Activated CD4-positive, alpha-beta memory T cell treated with anti-CD3 and anti-CD28 coated beads, Interleukin-2, amount 10 ng/mL, durations not matched to agents 7 days and 5 days (primary cell): ENCODE measurements at regions not wholly inside any gene's neighbourhood (a gene's known extent, or its start where the extent isn't known, plus 50 kb on each side); places are given as distances from the start of the nearest gene placed in this dataset.

Experiments
- CTCF ChIA-PET: fragments of 350-600 bp; sonication (Branson Sonifier 250); formaldehyde crosslinking; loops from one replicate; lab custom pipeline; 2021; ENCODE audit warnings: antibody characterized with exemption, inconsistent platforms; lab: Charles Lee
- POLR2A ChIA-PET: fragments of 350-600 bp; sonication (Branson Sonifier 250); formaldehyde crosslinking; loops from one replicate; lab custom pipeline; 2021; ENCODE audit warnings: antibody characterized with exemption; lab: Charles Lee
- DNase-seq: peaks from one replicate; pipeline ENCODE4 v3.0.0-alpha.2; 2020
- H3K27ac Mint-ChIP-seq: one replicate; pipeline ENCODE4 v1.8.0; 2021; ENCODE audit warnings: mild to moderate bottlenecking, mixed read lengths
- H3K27me3 Mint-ChIP-seq: one replicate; pipeline ENCODE4 v1.8.0; 2021; ENCODE audit warnings: mixed read lengths
- H3K36me3 Mint-ChIP-seq: one replicate; pipeline ENCODE4 v1.8.0; 2021; ENCODE audit warnings: low read depth, mixed read lengths
- H3K4me1 Mint-ChIP-seq: one replicate; pipeline ENCODE4 v1.8.0; 2021; ENCODE audit warnings: mixed read lengths
- H3K4me3 Mint-ChIP-seq: one replicate; pipeline ENCODE4 v1.8.0; 2021; ENCODE audit warnings: mild to moderate bottlenecking, mixed read lengths
- H3K9me3 Mint-ChIP-seq: one replicate; pipeline ENCODE4 v1.8.0; 2021; ENCODE audit warnings: mixed read lengths

DNA sequence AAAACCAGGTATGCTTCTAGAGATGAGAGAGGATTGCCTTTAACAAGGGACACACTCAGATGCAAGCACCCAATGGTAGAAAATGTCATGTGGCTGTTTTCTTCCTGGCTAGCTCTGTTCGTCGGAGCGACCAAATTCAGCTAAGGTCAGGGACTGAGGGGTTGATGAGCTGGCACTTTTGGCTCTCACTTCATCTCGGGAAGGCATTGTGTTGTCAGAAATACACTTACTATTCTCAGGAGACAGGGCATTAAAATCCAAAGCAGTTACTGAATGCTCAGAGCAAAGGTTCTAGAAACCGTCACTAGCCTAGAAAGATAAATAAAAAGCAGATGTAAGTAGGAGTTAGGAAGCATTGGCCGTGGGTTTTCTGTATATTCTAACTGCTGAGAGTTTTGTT, 275.7 kb upstream of the SSTR1 start:
- CTCF ChIA-PET: no interaction called here
- no peak overlapping the region for H3K4me3 Mint-ChIP-seq
- no peaks in the 10 kb centered on the region for H3K27me3 Mint-ChIP-seq
- H3K4me1 Mint-ChIP-seq: no peaks in the 10 kb centered on the region
- no peaks in the 10 kb centered on the region for H3K36me3 Mint-ChIP-seq
- POLR2A ChIA-PET: no interaction called here
- no peaks in the 10 kb centered on the region for H3K9me3 Mint-ChIP-seq
- no peak for DNase-seq
- H3K27ac Mint-ChIP-seq: no peak overlapping the region

DNA sequence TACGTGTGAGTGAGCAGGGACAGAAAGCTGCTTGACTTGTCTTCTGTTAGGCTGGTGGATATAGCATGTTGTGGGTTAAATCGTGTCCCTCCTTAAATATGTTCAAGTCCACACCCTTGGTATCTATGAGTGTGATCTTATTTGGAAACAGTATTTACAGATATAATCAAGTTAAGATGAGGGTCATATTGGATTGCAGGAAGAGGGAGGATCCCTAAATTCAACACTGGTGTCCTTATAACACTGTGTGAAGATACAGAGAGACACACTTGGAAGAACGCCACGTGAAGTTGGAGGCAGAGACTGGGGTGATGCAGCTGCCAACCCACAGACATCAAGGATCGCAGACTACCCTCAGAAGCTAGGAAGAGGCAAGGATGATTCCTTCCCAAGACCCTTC, 275.2 kb upstream of the SSTR1 start:
- H3K9me3 Mint-ChIP-seq: no peaks in the 10 kb centered on the region

DNA sequence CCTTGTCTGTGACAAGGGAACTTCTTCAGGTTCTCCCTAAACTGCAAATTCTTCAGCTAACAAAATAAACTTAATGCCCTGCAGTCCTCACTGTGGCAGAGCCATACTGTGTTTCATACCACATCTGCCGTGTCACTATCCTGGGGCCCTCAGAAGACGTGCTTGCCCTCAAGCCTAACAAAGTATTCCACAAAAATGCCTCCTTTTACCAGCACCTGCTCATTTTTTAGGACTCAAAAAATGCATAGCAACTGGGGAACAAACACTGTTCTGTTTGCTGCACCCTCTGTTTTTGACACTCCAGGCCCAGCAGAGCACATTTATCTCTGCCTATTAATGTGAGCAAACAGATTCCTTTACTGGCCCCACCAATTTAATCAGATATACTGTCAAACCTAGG, 270.7 kb upstream of the SSTR1 start:
- CTCF ChIA-PET: no interaction called here
- no peaks in the 10 kb centered on the region for H3K4me1 Mint-ChIP-seq
- H3K4me3 Mint-ChIP-seq: no peak overlapping the region
- POLR2A ChIA-PET: no interaction called here
- no peak for DNase-seq
- H3K36me3 Mint-ChIP-seq: no peaks in the 10 kb centered on the region
- H3K9me3 Mint-ChIP-seq: no peaks in the 10 kb centered on the region
- H3K27ac Mint-ChIP-seq: no peak overlapping the region
- no peaks in the 10 kb centered on the region for H3K27me3 Mint-ChIP-seq

More for the DNA sequence above, 275.2 kb upstream of the SSTR1 start:
- Mint-ChIP-seq H3K36me3 (no peaks in the 10 kb centered on the region), H3K27ac (no peak overlapping the region), H3K4me1 (no peaks in the 10 kb centered on the region), H3K27me3 (no peaks in the 10 kb centered on the region), H3K4me3 (no peak overlapping the region)
- CTCF ChIA-PET: no interaction called here
- POLR2A ChIA-PET: no interaction called here
- DNase-seq: no peak

DNA sequence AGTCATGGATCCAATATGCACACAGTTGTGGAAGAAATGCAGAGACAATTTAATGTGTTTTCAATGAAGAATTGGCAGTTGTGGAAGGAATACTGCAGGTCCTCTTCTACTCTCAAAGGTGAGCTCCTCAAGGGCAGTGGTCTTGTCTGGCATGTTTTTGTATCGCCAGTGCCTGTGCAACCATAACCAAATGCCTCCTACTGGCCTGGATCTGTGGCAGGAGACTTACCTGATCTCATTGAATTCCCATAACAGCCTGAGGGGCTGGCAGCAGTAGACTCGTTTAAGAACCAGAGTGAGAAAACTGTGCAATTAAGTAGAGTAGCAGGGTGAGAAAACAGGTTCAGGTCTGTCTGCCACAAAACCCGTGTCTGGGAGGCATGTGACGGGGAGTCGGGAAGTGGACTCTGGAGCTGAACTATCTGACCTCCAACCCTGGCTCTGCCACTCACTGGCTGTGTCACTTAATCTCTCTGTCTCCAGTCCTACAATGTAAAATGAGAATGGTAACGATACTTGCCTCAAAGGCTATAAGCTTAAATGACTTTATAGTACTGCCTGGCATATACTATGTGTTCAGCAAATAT, 268.2 kb upstream of the SSTR1 start:
- ChIA-PET POLR2A (no interaction called here), CTCF (no interaction called here)
- Mint-ChIP-seq H3K36me3 (no peaks in the 10 kb centered on the region), H3K27ac (no peak overlapping the region), H3K4me1 (no peaks in the 10 kb centered on the region), H3K27me3 (no peaks in the 10 kb centered on the region), H3K9me3 (peaks cover 4% of the 10 kb centered on the region), H3K4me3 (no peak overlapping the region)
- no peak for DNase-seq

DNA sequence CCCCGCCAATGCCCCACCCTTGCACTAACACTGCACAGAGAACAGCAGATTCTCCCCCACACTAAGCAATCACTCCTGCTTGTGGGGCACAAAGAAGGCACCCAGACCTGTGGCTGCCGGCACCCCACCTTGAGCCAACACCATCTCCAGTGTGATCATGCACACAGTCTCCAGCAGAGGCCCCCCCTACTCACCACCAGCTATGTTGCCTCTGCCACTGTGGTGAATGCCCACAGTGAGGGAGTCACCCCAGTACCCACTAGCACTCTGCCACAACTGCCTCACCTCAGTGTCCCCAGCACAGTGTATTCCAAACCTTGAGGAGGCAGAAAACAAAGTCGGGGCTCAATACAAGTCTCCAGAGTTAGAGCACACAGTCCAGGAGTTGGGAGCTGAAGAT, 261.7 kb upstream of the SSTR1 start:
- peaks cover 21% of the 10 kb centered on the region for H3K9me3 Mint-ChIP-seq
- CTCF ChIA-PET: no interaction called here
- H3K27ac Mint-ChIP-seq: no peak overlapping the region
- H3K36me3 Mint-ChIP-seq: no peaks in the 10 kb centered on the region
- POLR2A ChIA-PET: no interaction called here
- H3K4me1 Mint-ChIP-seq: no peaks in the 10 kb centered on the region
- no peaks in the 10 kb centered on the region for H3K27me3 Mint-ChIP-seq
- no peak for DNase-seq
- H3K4me3 Mint-ChIP-seq: no peak overlapping the region

DNA sequence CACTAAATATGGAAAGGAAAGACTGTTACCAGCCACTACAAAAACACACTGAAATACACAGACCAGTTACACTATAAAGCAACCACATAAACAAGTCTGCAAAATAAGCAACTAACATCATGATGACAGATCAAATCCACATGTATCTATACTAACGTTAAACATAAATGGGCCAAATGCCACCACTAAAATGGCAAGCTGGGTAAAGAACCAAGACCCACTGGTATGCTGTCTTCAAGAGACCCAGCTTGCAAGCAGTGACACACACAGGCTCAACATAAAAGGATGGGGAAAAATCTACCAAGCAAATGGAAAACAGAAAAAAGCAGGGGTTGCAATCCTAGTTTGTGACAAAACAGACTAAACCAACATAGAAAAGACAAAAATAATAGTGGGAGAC, 260.9 kb upstream of the SSTR1 start:
- Mint-ChIP-seq H3K27me3 (no peaks in the 10 kb centered on the region), H3K4me1 (no peaks in the 10 kb centered on the region), H3K4me3 (no peak overlapping the region), H3K27ac (no peak overlapping the region), H3K9me3 (peaks cover 21% of the 10 kb centered on the region), H3K36me3 (no peaks in the 10 kb centered on the region)
- POLR2A ChIA-PET: no interaction called here
- CTCF ChIA-PET: no interaction called here
- no peak for DNase-seq

DNA sequence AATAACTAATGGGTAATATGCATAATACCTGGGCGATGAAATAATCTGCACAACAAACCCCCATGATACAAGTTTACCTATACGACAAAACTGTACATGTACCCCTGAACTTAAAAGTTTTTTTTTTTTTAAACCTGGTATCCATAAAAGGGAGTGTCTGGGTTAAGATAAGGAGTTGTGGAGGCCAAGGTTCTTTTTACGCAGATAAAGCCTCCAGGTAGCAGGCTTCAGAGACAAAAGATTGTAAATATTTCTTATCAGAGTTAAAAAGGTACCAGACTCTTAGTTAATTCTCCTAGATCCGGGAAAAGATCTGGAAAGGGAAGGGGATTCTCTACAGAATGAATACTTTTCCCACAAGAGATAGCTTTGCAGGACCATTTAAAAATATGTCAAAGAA, 259.4 kb upstream of the SSTR1 start:
- ChIA-PET POLR2A (no interaction called here), CTCF (no interaction called here)
- no peak for DNase-seq
- no peak overlapping the region for H3K4me3 Mint-ChIP-seq
- no peaks in the 10 kb centered on the region for H3K36me3 Mint-ChIP-seq
- peaks cover 21% of the 10 kb centered on the region for H3K9me3 Mint-ChIP-seq
- H3K27me3 Mint-ChIP-seq: no peaks in the 10 kb centered on the region
- H3K4me1 Mint-ChIP-seq: no peaks in the 10 kb centered on the region
- H3K27ac Mint-ChIP-seq: no peak overlapping the region

DNA sequence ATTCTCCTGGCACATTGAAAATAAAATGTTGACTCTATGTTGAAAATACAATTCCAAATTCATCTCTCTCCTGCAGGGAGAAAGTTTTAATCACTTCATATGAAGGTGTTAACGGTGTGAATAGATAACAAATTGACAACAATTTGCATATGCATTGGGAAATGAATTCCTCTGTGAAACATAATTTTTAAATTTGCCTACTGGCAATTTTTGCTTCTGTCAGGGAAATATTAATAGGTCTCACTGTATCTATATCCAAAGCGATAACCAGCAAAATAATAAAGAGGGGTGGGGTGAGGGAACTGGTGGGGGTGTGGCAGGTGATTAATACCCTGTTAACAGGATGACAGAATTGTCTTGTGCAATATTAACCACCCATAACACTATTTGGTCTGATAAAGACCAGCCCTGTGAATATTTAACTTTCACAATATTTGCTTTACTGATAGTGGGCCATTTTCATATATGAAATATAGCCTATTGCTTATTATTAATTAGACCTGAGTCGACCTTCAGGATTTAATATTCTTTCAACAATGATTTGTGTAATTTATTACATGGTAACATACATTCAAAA, 239.0 kb upstream of the SSTR1 start:
- H3K27ac Mint-ChIP-seq: no peak overlapping the region
- no peak overlapping the region for H3K4me3 Mint-ChIP-seq
- ChIA-PET CTCF (no interaction called here), POLR2A (no interaction called here)
- H3K27me3 Mint-ChIP-seq: no peaks in the 10 kb centered on the region
- DNase-seq: no peak
- no peaks in the 10 kb centered on the region for H3K4me1 Mint-ChIP-seq
- no peaks in the 10 kb centered on the region for H3K36me3 Mint-ChIP-seq
- no peaks in the 10 kb centered on the region for H3K9me3 Mint-ChIP-seq

DNA sequence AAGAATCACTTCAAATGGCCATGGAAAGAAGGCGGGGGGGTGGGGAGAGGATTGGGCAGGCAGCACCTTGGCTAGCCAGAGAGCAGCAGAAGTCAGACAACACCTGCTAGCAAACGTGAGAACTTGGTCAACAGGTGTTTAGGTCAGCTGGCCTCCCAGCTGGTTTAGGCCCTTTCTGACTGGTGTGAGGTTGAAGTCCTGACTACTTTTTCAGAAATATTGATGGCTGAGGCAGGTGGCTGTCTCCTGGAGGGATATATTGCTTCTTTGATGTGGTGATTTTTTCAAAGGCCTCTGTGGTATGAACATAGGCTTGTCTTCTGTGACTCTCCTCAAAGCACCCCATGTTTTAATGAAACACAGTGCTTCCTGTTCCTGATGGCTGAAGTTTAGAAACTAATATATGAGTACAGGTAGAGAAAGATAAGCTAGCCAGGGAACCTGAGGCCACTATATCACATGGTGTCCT, 238.2 kb upstream of the SSTR1 start:
- DNase-seq: no peak
- Mint-ChIP-seq H3K27ac (no peak overlapping the region), H3K4me3 (no peak overlapping the region), H3K4me1 (no peaks in the 10 kb centered on the region), H3K36me3 (no peaks in the 10 kb centered on the region), H3K27me3 (no peaks in the 10 kb centered on the region), H3K9me3 (no peaks in the 10 kb centered on the region)
- CTCF ChIA-PET: no interaction called here
- POLR2A ChIA-PET: no interaction called here

DNA sequence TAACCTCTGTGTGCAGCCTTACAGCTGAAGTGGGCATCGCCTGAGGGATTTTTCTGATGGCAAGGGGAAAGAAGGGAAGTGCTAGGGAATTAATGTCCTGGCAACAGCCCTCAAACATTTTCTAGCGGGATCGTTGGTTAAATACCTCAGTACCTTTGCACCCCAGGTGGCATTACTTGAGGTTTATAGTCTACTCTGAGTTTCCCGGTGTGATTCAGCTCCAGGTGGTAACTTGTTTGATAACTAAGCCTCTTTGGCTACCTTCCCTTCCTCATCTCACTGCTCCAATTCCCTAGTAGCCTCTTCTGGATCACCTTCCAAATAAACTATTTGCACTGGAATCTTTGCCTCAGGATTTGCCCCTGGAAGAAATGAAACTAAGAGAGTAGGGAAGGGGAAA, 237.0 kb upstream of the SSTR1 start:
- H3K4me3 Mint-ChIP-seq: no peak overlapping the region
- no peaks in the 10 kb centered on the region for H3K9me3 Mint-ChIP-seq
- H3K36me3 Mint-ChIP-seq: no peaks in the 10 kb centered on the region
- CTCF ChIA-PET: no interaction called here
- no peaks in the 10 kb centered on the region for H3K27me3 Mint-ChIP-seq
- no peak overlapping the region for H3K27ac Mint-ChIP-seq
- no peaks in the 10 kb centered on the region for H3K4me1 Mint-ChIP-seq
- POLR2A ChIA-PET: no interaction called here
- no peak for DNase-seq

DNA sequence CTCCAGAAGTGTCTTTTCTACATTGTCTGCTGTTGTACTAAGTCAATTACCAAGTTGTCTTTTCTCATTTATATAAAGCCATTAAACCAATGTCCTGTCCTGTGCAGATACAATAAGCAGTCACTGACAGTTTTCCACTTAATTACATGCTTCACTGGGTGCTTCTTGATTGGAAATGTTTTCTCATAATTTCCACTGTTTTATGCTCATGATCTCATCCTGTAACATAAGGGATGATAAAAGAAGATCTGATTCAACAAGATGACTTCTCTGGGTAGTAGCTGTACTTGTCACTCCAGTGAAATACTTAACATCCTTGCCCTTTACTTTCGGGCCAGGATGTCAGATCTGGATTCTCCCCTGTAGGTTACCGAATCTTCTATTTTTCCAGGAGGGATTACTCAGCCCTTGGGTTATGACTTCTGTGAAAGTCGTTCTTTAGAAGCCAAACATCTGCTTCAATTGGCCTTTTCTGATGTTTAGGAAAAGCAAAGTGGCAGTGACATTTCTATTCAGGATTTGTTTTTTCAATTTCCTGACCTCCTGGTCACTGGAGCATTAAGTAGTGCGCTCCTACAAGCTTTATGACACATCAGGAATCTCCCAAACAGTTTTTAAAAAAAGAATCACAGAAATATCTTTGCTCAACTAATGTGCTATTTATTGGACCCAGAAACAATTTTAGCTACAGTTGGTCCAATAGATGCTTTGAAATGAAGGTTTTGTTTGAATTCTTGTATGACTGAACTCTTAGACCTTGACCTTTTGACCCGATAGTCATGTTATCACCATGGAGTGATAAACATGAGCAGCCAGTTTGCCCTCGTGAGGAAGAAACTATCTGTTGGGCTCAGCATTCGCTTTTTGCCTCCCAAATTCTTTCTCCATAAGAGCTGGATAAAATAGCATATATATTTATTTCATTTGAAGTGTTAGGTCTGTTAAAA, 234.5 kb upstream of the SSTR1 start:
- H3K27ac Mint-ChIP-seq: no peak overlapping the region
- H3K9me3 Mint-ChIP-seq: no peaks in the 10 kb centered on the region
- POLR2A ChIA-PET: no interaction called here
- no peak overlapping the region for H3K4me3 Mint-ChIP-seq
- no peak for DNase-seq
- CTCF ChIA-PET: no interaction called here
- no peaks in the 10 kb centered on the region for H3K27me3 Mint-ChIP-seq
- H3K36me3 Mint-ChIP-seq: no peaks in the 10 kb centered on the region
- H3K4me1 Mint-ChIP-seq: no peaks in the 10 kb centered on the region

DNA sequence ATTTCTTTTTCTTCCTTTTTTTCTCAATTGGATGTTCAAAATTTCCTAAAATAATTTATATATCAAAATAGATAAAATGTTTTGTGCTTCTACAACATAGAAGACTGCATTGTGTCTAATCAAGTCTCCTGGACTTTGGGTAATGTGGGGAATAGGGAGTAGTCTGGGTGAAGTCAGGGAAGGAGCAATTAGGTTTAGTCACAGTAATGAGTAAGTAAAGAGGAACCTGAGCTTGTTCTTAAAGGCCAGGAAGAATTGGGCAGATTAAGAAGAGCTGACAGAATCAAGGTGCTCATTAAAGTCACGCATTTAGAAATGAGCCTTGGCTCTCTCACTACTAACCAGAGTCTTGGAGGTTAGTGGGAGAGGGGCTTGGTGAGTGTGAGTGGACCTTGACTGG, 233.3 kb upstream of the SSTR1 start:
- Mint-ChIP-seq H3K9me3 (no peaks in the 10 kb centered on the region), H3K27me3 (no peaks in the 10 kb centered on the region), H3K36me3 (no peaks in the 10 kb centered on the region), H3K4me1 (no peaks in the 10 kb centered on the region), H3K27ac (no peak overlapping the region), H3K4me3 (no peak overlapping the region)
- ChIA-PET POLR2A (no interaction called here), CTCF (no interaction called here)
- no peak for DNase-seq

DNA sequence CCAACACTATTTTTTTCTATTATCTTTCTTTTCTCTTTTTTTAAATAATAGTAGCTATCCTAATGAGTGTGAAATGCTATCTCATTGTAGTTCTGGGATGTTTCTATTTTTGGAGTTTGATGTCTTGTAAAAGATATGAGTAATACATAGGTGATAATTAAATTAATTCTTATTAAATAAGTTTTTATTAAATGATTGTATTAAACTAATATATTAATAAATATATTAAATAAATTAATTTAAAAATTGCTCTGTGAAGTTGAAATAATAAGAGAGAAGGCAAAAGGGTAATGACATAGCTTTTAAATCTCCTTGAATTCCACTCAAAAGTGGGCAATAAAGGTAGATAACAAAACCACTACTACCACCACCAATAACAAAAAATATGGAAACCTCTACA, 230.2 kb upstream of the SSTR1 start:
- Mint-ChIP-seq H3K4me3 (no peak overlapping the region), H3K36me3 (no peaks in the 10 kb centered on the region), H3K27ac (no peak overlapping the region), H3K9me3 (no peaks in the 10 kb centered on the region), H3K27me3 (no peaks in the 10 kb centered on the region), H3K4me1 (no peaks in the 10 kb centered on the region)
- no peak for DNase-seq
- ChIA-PET POLR2A (no interaction called here), CTCF (no interaction called here)
